Mesodermal cell (in vitro differentiated cells): ENCODE measurements at regions not wholly inside any gene's neighbourhood (a gene's known extent, or its start where the extent isn't known, plus 50 kb on each side); places are given as distances from the start of the nearest gene placed in this dataset.

ENCODE experiments used
- H3K27ac ChIP-seq: 2 replicates; pipeline ENCODE4 v1.7.0; 2013; ENCODE audit warnings: mild to moderate bottlenecking, low read depth, low read length, moderate library complexity; ENCODE audit not compliant: severe bottlenecking
- H3K36me3 ChIP-seq: 2 replicates; pipeline ENCODE4 v1.7.1; 2013; ENCODE audit warnings: mild to moderate bottlenecking, low read length, moderate library complexity; ENCODE audit not compliant: control insufficient read depth, insufficient read depth
- H3K4me1 ChIP-seq: one replicate; pipeline ENCODE4 v1.7.1; 2013; ENCODE audit warnings: mild to moderate bottlenecking, low read length; ENCODE audit not compliant: insufficient read depth, control insufficient read depth, poor library complexity, severe bottlenecking
- H3K4me3 ChIP-seq: 2 replicates; pipeline ENCODE4 v1.7.0; 2013; ENCODE audit warnings: low read length, control low read depth, mild to moderate bottlenecking; ENCODE audit not compliant: insufficient read depth, poor library complexity, severe bottlenecking; ENCODE audit errors: extremely low read depth
- H3K9me3 ChIP-seq: 2 replicates; pipeline ENCODE4 v1.7.1; 2013; ENCODE audit warnings: mild to moderate bottlenecking, low read length, moderate library complexity; ENCODE audit not compliant: control insufficient read depth
- WGBS, 2 experiments: methylation state at CpG; one replicate each; pipeline ENCODE4 v1.1.5; 2013; ENCODE audit warnings: missing lambda C conversion rate in 2 of 2; ENCODE audit not compliant: insufficient coverage in 2 of 2; 5-methylcytosine and 5-hydroxymethylcytosine counted together

DNA sequence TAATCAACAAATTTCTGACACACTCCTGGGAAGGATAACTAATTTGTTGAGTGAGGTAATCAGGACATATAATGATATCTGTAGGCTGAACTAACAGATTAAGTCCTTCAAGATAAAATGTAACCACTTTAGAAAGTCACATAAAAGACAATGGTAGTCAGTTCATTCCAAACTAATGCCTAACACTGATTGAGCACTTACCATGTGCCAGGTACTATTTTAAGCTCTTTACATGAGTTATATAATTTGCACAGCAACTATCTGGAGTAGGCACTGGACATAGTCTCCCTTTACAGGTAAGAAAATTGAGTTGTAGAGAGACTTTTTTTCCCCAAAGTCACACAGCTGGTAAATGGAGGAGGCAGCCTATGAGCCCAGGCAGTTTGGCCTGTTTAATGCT, 211.2 kb upstream of the CFAP20DC start:
- no peak overlapping the region for H3K27ac ChIP-seq
- H3K9me3 ChIP-seq, result no peaks in the 10 kb centered on the region
- H3K4me1 ChIP-seq, result no peaks in the 10 kb centered on the region
- no peak overlapping the region for H3K4me3 ChIP-seq
- no peaks in the 10 kb centered on the region for H3K36me3 ChIP-seq

DNA sequence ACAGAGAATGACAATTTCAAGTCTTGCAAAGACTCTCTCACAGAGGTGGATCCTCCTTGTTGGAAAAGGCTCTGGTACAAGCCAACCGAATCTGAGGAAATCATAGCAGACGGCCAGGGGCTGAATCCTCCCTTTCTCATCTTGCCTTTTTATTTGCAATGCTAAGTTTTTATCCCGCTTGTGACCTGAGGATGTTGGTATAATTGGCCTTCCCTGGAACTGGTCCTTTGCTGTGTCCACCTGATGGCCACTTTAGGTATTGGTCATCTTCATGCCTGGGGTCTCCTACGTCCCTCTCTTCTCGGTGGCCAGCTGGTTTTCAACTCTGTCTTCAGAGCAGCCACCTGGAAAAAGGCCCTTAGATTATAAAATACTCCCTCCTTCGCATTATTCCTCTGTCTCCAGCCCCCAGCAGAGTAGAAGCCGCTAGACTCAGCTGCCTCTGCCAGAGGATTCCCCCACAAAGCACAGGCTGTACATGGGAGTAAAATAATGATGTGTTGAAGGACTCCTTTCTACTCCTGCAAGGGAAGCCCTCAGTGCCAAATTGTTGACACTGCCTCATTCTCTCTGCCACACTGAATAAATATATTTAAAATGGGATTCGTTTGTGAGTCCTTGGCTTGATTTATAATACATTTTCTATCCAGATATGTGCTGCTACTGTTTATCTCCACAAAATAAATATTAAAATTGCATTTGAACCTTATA, 208.9 kb upstream of the CFAP20DC start:
- Histone ChIP-seq H3K4me1 (no peaks in the 10 kb centered on the region), H3K9me3 (no peaks in the 10 kb centered on the region), H3K4me3 (no peak overlapping the region), H3K27ac (no peak overlapping the region), H3K36me3 (no peaks in the 10 kb centered on the region)
- 74 to 87% methylated on average over 4 to 5 of the region's 8 CpGs for WGBS, 2 experiments

- Histone ChIP-seq H3K36me3 (no peaks in the 10 kb centered on the region), H3K9me3 (no peaks in the 10 kb centered on the region), H3K4me1 (no peaks in the 10 kb centered on the region), H3K27ac (no peak overlapping the region), H3K4me3 (no peak overlapping the region)
- WGBS, 2 experiments, result 100% methylated on average over 1 of the region's 3 CpGs; no CpG with 5 or more reads in 1 of the 2 experiments
Observed at GRCh38 chr3:59257506-59257905, 207.7 kb upstream of the CFAP20DC start.

DNA sequence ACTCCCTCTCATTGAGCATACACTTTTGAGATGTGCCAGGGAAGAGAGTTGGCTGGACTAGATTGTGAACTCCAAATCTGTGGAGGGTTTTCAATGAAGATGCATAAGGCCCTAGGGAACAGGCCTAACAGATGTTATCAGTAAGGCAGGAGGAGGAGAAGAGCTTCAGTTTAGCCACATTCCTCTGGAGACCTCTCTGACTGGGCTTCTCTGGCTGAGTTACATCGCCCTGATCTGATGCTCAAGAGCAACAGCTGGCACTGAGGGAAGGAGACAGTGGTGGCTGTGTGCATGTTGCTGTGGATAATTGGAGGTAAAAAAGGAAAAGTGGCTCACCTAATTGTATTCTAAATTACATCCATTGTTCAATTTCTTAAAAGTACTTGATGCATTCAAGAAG, 206.4 kb upstream of the CFAP20DC start:
- Histone ChIP-seq H3K9me3 (no peaks in the 10 kb centered on the region), H3K4me3 (no peak overlapping the region), H3K4me1 (no peaks in the 10 kb centered on the region), H3K36me3 (no peaks in the 10 kb centered on the region), H3K27ac (no peak overlapping the region)
- WGBS, 2 experiments, result 100% methylated on average over 1 of the region's 1 CpG; no CpG with 5 or more reads in 1 of the 2 experiments

DNA sequence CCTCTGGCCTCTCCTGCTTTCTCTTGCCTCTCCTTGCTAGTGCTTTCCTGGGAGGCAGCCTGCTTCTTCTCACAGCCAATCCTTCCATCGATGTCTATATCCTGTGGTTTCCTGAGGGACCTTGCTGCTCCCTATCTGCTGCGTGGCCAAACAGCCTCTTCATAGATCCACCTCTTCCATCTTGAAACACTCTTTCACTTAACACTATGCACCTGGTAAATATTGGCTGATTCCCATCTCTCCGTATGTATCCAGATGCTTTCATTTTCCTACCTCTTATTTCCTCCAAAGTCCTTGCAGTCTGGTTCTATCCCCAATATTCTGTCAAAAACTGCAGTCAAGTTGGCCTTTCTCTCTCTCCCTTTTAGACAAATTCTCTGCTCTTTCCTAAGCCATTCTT, 205.2 kb upstream of the CFAP20DC start:
- no peaks in the 10 kb centered on the region for H3K9me3 ChIP-seq
- no peak overlapping the region for H3K27ac ChIP-seq
- 82 to 89% methylated on average over 3 of the region's 3 CpGs for WGBS, 2 experiments
- H3K4me3 ChIP-seq, result no peak overlapping the region
- no peaks in the 10 kb centered on the region for H3K36me3 ChIP-seq
- H3K4me1 ChIP-seq, result no peaks in the 10 kb centered on the region

DNA sequence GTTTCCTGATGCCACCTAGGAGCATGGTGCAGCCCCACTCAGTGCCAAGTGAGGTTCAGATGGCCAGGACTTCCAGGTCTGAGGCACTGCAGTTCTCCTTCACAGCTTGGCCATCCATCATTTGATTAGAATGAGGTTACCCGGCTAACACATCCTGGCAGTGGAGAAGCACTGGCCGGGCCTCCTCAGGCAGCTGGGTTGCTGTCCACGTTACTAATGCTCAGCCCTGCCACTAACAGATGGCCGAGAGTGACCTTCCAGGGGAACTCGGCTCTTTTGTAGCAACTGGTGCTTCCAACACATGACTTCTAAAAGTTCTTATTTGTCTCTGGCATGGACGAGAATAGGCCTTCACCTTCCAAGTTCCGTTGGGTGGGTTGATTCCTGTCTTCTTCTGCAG, 204.6 kb upstream of the CFAP20DC start:
- H3K36me3 ChIP-seq, result no peaks in the 10 kb centered on the region
- 88 to 98% methylated on average over 7 of the region's 7 CpGs for WGBS, 2 experiments
- H3K4me1 ChIP-seq, result no peaks in the 10 kb centered on the region
- no peak overlapping the region for H3K4me3 ChIP-seq
- no peaks in the 10 kb centered on the region for H3K9me3 ChIP-seq
- H3K27ac ChIP-seq, result no peak overlapping the region

GRCh38 chr3:59253523-59253922, 203.7 kb upstream of the CFAP20DC start:
- no peaks in the 10 kb centered on the region for H3K9me3 ChIP-seq
- no peaks in the 10 kb centered on the region for H3K36me3 ChIP-seq
- WGBS, 2 experiments, result no CpG with 5 or more reads among the region's 2 CpGs
- no peak overlapping the region for H3K4me3 ChIP-seq
- no peaks in the 10 kb centered on the region for H3K4me1 ChIP-seq
- H3K27ac ChIP-seq, result no peak overlapping the region

- no peaks in the 10 kb centered on the region for H3K36me3 ChIP-seq
- H3K4me1 ChIP-seq, result no peaks in the 10 kb centered on the region
- no peak overlapping the region for H3K27ac ChIP-seq
- no peak overlapping the region for H3K4me3 ChIP-seq
- WGBS, 2 experiments, result 92 to 100% methylated on average over 3 of the region's 3 CpGs
- H3K9me3 ChIP-seq, result no peaks in the 10 kb centered on the region
Observed at GRCh38 chr3:59251869-59252268, 202.0 kb upstream of the CFAP20DC start.

- no peaks in the 10 kb centered on the region for H3K36me3 ChIP-seq
- no peak overlapping the region for H3K27ac ChIP-seq
- no peaks in the 10 kb centered on the region for H3K9me3 ChIP-seq
- peaks cover 4% of the 10 kb centered on the region for H3K4me1 ChIP-seq
- no peak overlapping the region for H3K4me3 ChIP-seq
Observed at GRCh38 chr3:59250600-59250999, 200.8 kb upstream of the CFAP20DC start.

- WGBS, 2 experiments, result 81 to 87% methylated on average over 2 to 3 of the region's 6 CpGs
- H3K27ac ChIP-seq, result no peak overlapping the region
- peaks cover 4% of the 10 kb centered on the region for H3K4me1 ChIP-seq
- no peak overlapping the region for H3K4me3 ChIP-seq
- no peaks in the 10 kb centered on the region for H3K9me3 ChIP-seq
- no peaks in the 10 kb centered on the region for H3K36me3 ChIP-seq
Observed at GRCh38 chr3:59249698-59250361, 200.0 kb upstream of the CFAP20DC start.

DNA sequence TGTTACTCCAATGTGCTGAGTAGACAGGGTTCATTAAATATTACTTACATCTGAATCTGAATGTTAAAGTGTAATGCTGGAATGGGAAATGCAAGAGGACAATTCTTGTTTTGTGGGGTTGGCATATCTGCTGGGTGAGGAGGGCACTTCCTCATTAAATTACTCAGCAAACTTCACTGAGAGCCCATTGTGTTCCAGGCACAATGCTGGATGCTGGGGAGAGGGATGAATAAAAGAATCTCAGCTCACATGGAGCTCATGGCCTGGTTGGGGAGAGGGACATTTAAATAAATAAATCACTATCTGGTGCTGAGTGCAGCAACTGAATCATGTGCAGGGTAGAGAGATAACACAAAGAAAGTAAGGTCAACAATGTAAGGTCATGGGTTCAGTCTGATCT, 199.2 kb upstream of the CFAP20DC start:
- Histone ChIP-seq H3K36me3 (no peaks in the 10 kb centered on the region), H3K27ac (no peak overlapping the region), H3K4me3 (no peak overlapping the region), H3K4me1 (peaks cover 4% of the 10 kb centered on the region), H3K9me3 (no peaks in the 10 kb centered on the region)
